Ovary (tissue), 7 donors: ENCODE measurements at regions not wholly inside any gene's neighbourhood (a gene's known extent, or its start where the extent isn't known, plus 50 kb on each side); places are given as distances from the start of the nearest gene placed in this dataset.

Experiments used
- DNase-seq, 5 donors: peaks; one replicate each; pipeline ENCODE4 v3.0.0-alpha.2; 2019 to 2020
- H3K27ac ChIP-seq, 2 donors: fragments of 200-600 bp; one replicate each; pipeline versions ENCODE4 v1.5.1 to v1.8.0; 2019 to 2022
- H3K27me3 ChIP-seq: fragments of 200-600 bp; one replicate; pipeline ENCODE4 v1.8.0; 2022
- H3K36me3 ChIP-seq: fragments of 200-600 bp; sonication (generic); one replicate; pipeline ENCODE4 v1.5.1; 2019
- H3K4me1 ChIP-seq: one replicate; pipeline ENCODE4 v1.8.1; 2013; ENCODE audit warnings: mild to moderate bottlenecking, moderate library complexity; ENCODE audit not compliant: insufficient read depth
- H3K4me3 ChIP-seq: fragments of 200-600 bp; sonication (generic); one replicate; pipeline ENCODE4 v1.5.1; 2017
- H3K9me3 ChIP-seq, 2 donors: fragments of 200-600 bp in 1 of 2; sonication (generic) in 1 of 2; one replicate each; pipeline versions ENCODE4 v1.5.1 to v1.8.1; 2013 to 2019; ENCODE audit warnings: mild to moderate bottlenecking in 1 of 2, moderate library complexity in 1 of 2
- CTCF ChIP-seq, 3 donors: fragments of 450-650 bp in 2 of 3; fragments of 200-600 bp in 1 of 3; IDR thresholded peaks; one replicate each; pipeline versions ENCODE4 v1.5.1 to v1.8.0; 2016 to 2022; ENCODE audit warnings: antibody characterized with exemption in 3 of 3, mild to moderate bottlenecking in 1 of 3
- EP300 ChIP-seq: sonication (generic); formaldehyde crosslinking; IDR thresholded peaks from one replicate; pipeline ENCODE4 v1.6.1; 2017; ENCODE audit warnings: antibody characterized with exemption
- POLR2A ChIP-seq: fragments of 450-650 bp; IDR thresholded peaks from one replicate; pipeline ENCODE4 v1.6.1; 2017; ENCODE audit warnings: antibody characterized with exemption, mild to moderate bottlenecking, moderate library complexity
- WGBS, 3 donors: extraction: QIAGEN DNeasy Blood & Tissue Kit in 1 of 3; methylation state at CpG; one replicate each; pipeline versions ENCODE4 v1.1.5 to v1.1.7; 2013 to 2017; 5-methylcytosine and 5-hydroxymethylcytosine counted together
- intact Hi-C, 4 donors: fragments of 100-400 bp; cut with DNase I; formaldehyde crosslinking; loops; one replicate each; pipeline versions ENCODE4 v1.11.0 to v1.15.1; 2022 to 2023
- donor health status: DM: no; HTN: no; CAD: no; lungs with moderate emphysema.
- donor health status: DM: no; HTN: no; CAD: no.
- donor health status: Bipolar disorder and iron deficiency.
- donor health status: DM: no; HTN: no; CAD: no.
- donor health status: DM: yes; HTN: yes; CAD: no.

GRCh38 chr7:130877236-130877990 lies 143.4 kb upstream of the KLF14 start:
- no peaks in the 10 kb centered on the region for H3K27me3 ChIP-seq
- H3K27ac ChIP-seq, result no peak overlapping the region
- H3K36me3 ChIP-seq, result no peaks in the 10 kb centered on the region
- no peak overlapping the region for H3K4me3 ChIP-seq
- no peak for DNase-seq
- 94 to 95% (median 95%) methylated on average over 10 of the region's 10 CpGs for WGBS, 3 donors
- intact Hi-C loops, result loop anchor here in 1 of 4 donors (10.0 kb wide), 1 partner anchor 547 kb away; no protein-coding TSS in a partner anchor
- TF ChIP-seq CTCF (IDR thresholded peaks at IDR 0.05) (no peak), EP300 (no peak), POLR2A (no peak)
- peaks cover 16% of the 10 kb centered on the region for H3K4me1 ChIP-seq
- no peaks in the 10 kb centered on the region for H3K9me3 ChIP-seq

GRCh38 chr7:130877991-130878305 lies 143.9 kb upstream of the KLF14 start:
- peaks cover 16% of the 10 kb centered on the region for H3K4me1 ChIP-seq
- H3K4me3 ChIP-seq, result no peak overlapping the region
- DNase-seq, result no peak
- no peak for TF ChIP-seq EP300
- H3K27ac ChIP-seq, result no peak overlapping the region
- 93 to 96% (median 96%) methylated on average over 4 of the region's 4 CpGs for WGBS, 3 donors
- no peaks in the 10 kb centered on the region for H3K27me3 ChIP-seq
- H3K36me3 ChIP-seq, result no peaks in the 10 kb centered on the region
- H3K9me3 ChIP-seq, result no peaks in the 10 kb centered on the region
- intact Hi-C loops, result loop anchor here in 1 of 4 donors (10.0 kb wide), 1 partner anchor 547 kb away; no protein-coding TSS in a partner anchor

DNA sequence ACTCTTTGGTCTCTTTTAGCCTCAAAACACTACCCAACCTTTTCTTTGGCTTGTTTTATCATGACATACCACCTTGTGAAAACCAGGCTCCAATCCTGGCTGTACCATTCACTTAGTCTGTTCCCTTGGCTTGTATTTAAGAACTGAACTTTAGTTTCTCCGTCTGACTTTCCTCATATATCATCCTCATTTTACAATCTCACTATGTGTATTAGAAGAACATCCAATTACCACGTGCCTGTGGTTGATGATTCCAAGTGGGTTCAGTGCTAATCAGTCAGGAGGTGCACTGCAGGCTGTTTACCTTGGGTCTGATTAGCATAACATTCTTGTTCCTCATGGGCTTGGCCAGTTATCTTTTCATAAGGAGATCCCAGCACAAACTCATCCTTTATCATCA lies 144.8 kb upstream of the KLF14 start:
- TF ChIP-seq POLR2A (no peak), EP300 (no peak), CTCF (IDR thresholded peaks at IDR 0.05) (no peak)
- H3K27me3 ChIP-seq, result no peaks in the 10 kb centered on the region
- H3K4me1 ChIP-seq, result peaks cover 16% of the 10 kb centered on the region
- no peaks in the 10 kb centered on the region for H3K36me3 ChIP-seq
- no peak overlapping the region for H3K4me3 ChIP-seq
- WGBS, 3 donors, result 23 to 48% (median 41%) methylated on average over 2 of the region's 2 CpGs
- no peak for DNase-seq
- H3K27ac ChIP-seq, result no peak overlapping the region
- H3K9me3 ChIP-seq, result no peaks in the 10 kb centered on the region
- intact Hi-C loops, result loop anchor here in 1 of 4 donors (10.0 kb wide), 1 partner anchor 546 kb away; no protein-coding TSS in a partner anchor

- H3K4me3 ChIP-seq, result no peak overlapping the region
- WGBS, 3 donors, result 96 to 97% (median 96%) methylated on average over 2 of the region's 2 CpGs
- intact Hi-C loops, result loop anchor here in 1 of 4 donors (10.0 kb wide), 1 partner anchor 546 kb away; no protein-coding TSS in a partner anchor
- no peaks in the 10 kb centered on the region for H3K36me3 ChIP-seq
- DNase-seq, result no peak
- H3K27ac ChIP-seq, result no peak overlapping the region
- TF ChIP-seq POLR2A, result no peak
- no peak for TF ChIP-seq CTCF (IDR thresholded peaks at IDR 0.05)
- no peak for TF ChIP-seq EP300
- H3K27me3 ChIP-seq, result no peaks in the 10 kb centered on the region
- H3K4me1 ChIP-seq, result peaks cover 16% of the 10 kb centered on the region
- H3K9me3 ChIP-seq, result no peaks in the 10 kb centered on the region
Observed at GRCh38 chr7:130879191-130879590, 145.2 kb upstream of the KLF14 start.

DNA sequence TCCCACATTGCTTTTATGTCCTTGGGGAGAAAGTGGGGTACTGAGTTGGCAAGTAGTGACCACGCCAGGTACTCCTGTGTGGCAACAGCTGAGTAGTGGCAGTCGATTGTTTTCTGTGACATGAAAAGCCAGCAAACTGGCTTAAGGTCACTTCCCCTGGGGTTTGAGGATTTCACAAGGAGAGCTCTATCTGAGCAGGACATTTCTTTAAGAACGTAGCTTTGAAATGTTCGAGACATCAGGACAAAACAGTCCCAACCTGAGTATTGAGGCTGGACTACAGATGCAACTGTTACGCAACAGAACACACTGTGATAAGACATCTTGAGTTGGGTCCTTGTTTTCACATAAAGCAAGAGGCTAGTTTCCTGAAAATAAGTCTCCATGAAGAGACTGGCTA lies 146.7 kb upstream of the KLF14 start:
- TF ChIP-seq EP300, result no peak
- no peak for TF ChIP-seq POLR2A
- no peak for TF ChIP-seq CTCF (IDR thresholded peaks at IDR 0.05)
- no peaks in the 10 kb centered on the region for H3K9me3 ChIP-seq
- intact Hi-C loops, result no loop called here
- no peak for DNase-seq
- H3K4me3 ChIP-seq, result no peak overlapping the region
- 78 to 89% (median 86%) methylated on average over 5 of the region's 5 CpGs for WGBS, 3 donors
- H3K4me1 ChIP-seq, result peaks cover 8% of the 10 kb centered on the region
- no peaks in the 10 kb centered on the region for H3K36me3 ChIP-seq
- H3K27me3 ChIP-seq, result no peaks in the 10 kb centered on the region
- H3K27ac ChIP-seq, result no peak overlapping the region
